ENCODE measurements at regions not wholly inside any gene's neighbourhood (a gene's known extent, or its start where the extent isn't known, plus 50 kb on each side); places are given as distances from the start of the nearest gene placed in this dataset.

DNA sequence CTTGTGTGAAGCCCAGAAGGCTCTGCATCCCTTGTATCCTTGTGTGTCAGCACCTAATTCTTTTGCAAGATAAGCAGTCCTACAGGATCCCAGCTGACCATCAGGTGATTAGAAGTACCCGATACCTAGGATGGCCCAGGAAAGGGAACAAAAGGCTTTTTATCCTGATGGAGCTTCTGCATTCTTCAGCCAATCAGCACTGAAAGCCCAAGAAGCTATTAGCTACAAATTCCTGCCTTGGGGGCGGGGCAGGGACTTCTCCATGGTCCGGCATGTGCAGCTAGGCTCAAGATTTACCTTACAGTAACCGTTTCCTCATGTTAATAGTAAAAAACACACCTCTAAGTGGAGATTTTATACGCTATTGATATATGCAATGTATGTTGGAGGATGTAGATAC, 264.6 kb upstream of the THUMPD2 start:
- Histone ChIP-seq H3K27me3 (ENCODE audit: control insufficient read depth in 2 of 2, insufficient read depth in 2 of 2, low read length in 2 of 2) (no peaks in the 10 kb centered on the region), H3K4me3 (ENCODE audit: low read length in 2 of 2) (no peak overlapping the region), H3K4me1 (ENCODE audit: control insufficient read depth in 2 of 2, insufficient read depth in 2 of 2, low read length in 2 of 2) (peaks cover 0 to 4% of the 10 kb centered on the region in 2 donors), H3K27ac (ENCODE audit: low read depth in 2 of 2, low read length in 2 of 2) (no peak overlapping the region), H3K9ac (ENCODE audit: low read depth in 1 of 2, low read length in 2 of 2) (no peak overlapping the region), H3K9me3 (ENCODE audit: control insufficient read depth in 2 of 2, low read length in 2 of 2) (no peaks in the 10 kb centered on the region), H3K36me3 (ENCODE audit: control insufficient read depth in 2 of 2, insufficient read depth in 2 of 2, low read length in 2 of 2) (no peaks in the 10 kb centered on the region)

DNA sequence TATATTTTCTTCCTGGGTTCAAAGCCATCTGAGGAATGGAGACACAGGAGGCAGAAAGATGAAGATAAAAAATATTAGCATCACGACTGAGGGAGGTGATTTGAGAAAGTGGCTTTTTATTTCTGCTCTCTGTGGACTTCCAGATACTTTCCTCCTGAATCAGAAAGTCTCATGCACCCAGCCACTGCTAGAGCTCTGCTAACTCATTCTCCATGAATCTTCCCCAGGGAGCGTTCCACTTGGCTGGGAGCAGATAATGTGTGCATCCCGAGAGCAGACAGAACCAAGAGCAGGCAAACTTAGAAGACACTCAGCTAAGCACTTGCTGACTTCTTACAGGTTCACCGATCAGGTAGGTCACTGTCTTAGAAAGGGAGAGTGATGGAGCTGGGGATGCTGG, 264.1 kb upstream of the THUMPD2 start:
- no peak overlapping the region for H3K9ac ChIP-seq (ENCODE audit: low read depth in 1 of 2, low read length in 2 of 2)
- H3K27me3 ChIP-seq (ENCODE audit: control insufficient read depth in 2 of 2, insufficient read depth in 2 of 2, low read length in 2 of 2), result no peaks in the 10 kb centered on the region

DNA sequence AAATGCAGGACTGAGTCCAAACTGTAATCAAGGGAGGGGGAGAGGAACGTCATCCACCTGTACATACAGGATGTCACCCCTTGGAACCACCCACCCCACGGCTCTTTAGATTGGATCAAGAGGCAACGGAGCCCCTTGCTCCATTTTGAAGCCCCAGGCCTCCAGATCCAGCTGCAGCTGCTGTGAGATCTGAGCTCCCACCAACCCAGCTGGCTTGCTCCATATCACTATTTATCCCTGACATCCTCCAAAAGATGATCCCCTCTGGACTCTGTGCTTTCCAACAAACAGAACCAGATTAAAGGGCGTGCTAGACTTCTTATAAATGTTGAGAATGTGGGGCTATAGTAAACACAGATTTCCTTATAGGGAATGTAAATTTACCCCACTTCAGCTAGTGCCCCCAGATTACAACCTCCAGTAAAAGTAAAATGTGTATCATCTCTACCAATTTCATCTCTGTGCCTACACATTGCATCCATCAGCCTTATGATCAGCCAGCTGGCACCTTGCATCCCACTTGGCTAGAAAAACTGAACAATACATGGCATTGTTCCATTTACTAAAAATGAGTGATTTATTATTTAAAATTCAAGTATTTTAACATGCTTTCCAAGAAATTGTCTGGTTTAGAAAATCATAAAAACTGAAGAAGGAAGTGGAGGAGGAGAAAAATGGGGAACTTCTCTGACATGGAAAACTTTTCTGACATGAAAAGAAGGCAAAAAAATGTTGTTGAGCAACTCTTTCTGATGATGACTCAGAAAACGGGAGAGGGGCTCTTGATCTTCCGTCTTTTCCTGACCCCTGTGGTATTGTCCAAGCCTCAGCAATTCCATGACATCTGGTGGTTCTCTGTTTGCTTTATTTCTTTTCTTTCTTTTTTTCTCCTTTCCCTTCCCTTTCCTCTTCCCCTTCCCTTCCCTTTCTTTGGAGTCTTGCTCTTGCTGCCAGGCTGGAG, 262.6 kb upstream of the THUMPD2 start:
- peak overlapping the region in 1 of 2 donors; percentile 4 for H3K27ac ChIP-seq (ENCODE audit: low read depth in 2 of 2, low read length in 2 of 2)
- peaks cover 0 to 7% of the 10 kb centered on the region in 2 donors for H3K4me1 ChIP-seq (ENCODE audit: control insufficient read depth in 2 of 2, insufficient read depth in 2 of 2, low read length in 2 of 2)
- no peak overlapping the region for H3K9ac ChIP-seq (ENCODE audit: low read depth in 1 of 2, low read length in 2 of 2)
- H3K36me3 ChIP-seq (ENCODE audit: control insufficient read depth in 2 of 2, insufficient read depth in 2 of 2, low read length in 2 of 2), result no peaks in the 10 kb centered on the region
- no peak overlapping the region for H3K4me3 ChIP-seq (ENCODE audit: low read length in 2 of 2)
- no peaks in the 10 kb centered on the region for H3K27me3 ChIP-seq (ENCODE audit: control insufficient read depth in 2 of 2, insufficient read depth in 2 of 2, low read length in 2 of 2)
- no peaks in the 10 kb centered on the region for H3K9me3 ChIP-seq (ENCODE audit: control insufficient read depth in 2 of 2, low read length in 2 of 2)

More for the DNA sequence above, 264.1 kb upstream of the THUMPD2 start:
- Histone ChIP-seq H3K36me3 (ENCODE audit: control insufficient read depth in 2 of 2, insufficient read depth in 2 of 2, low read length in 2 of 2) (no peaks in the 10 kb centered on the region), H3K9me3 (ENCODE audit: control insufficient read depth in 2 of 2, low read length in 2 of 2) (no peaks in the 10 kb centered on the region), H3K27ac (ENCODE audit: low read depth in 2 of 2, low read length in 2 of 2) (no peak overlapping the region), H3K4me3 (ENCODE audit: low read length in 2 of 2) (no peak overlapping the region), H3K4me1 (ENCODE audit: control insufficient read depth in 2 of 2, insufficient read depth in 2 of 2, low read length in 2 of 2) (peaks cover 0 to 7% of the 10 kb centered on the region in 2 donors)

DNA sequence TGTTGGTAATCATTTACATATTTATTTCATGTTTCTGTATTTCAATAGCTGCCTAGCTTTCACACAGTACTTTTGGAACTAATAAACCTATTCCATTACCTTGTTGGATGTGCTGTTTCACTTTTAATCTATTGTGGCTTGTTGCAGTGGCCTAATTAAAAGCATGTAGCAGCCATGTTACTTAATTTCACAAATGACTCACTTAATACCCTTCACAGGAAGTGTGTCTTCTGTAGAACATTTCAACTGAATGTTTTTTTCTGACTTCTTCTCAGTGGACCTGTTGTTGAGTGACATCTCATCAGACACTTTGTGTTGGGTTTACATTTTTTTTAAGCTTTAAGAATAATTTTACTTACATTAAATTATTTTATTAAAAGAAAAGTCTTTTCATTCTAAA, 260.5 kb upstream of the THUMPD2 start:
- no peak overlapping the region for H3K9ac ChIP-seq (ENCODE audit: low read depth in 1 of 2, low read length in 2 of 2)
- no peak overlapping the region for H3K27ac ChIP-seq (ENCODE audit: low read depth in 2 of 2, low read length in 2 of 2)
- H3K9me3 ChIP-seq (ENCODE audit: control insufficient read depth in 2 of 2, low read length in 2 of 2), result no peaks in the 10 kb centered on the region
- H3K4me1 ChIP-seq (ENCODE audit: control insufficient read depth in 2 of 2, insufficient read depth in 2 of 2, low read length in 2 of 2), result peaks cover 0 to 7% of the 10 kb centered on the region in 2 donors
- no peak overlapping the region for H3K4me3 ChIP-seq (ENCODE audit: low read length in 2 of 2)
- no peaks in the 10 kb centered on the region for H3K36me3 ChIP-seq (ENCODE audit: control insufficient read depth in 2 of 2, insufficient read depth in 2 of 2, low read length in 2 of 2)
- H3K27me3 ChIP-seq (ENCODE audit: control insufficient read depth in 2 of 2, insufficient read depth in 2 of 2, low read length in 2 of 2), result no peaks in the 10 kb centered on the region

DNA sequence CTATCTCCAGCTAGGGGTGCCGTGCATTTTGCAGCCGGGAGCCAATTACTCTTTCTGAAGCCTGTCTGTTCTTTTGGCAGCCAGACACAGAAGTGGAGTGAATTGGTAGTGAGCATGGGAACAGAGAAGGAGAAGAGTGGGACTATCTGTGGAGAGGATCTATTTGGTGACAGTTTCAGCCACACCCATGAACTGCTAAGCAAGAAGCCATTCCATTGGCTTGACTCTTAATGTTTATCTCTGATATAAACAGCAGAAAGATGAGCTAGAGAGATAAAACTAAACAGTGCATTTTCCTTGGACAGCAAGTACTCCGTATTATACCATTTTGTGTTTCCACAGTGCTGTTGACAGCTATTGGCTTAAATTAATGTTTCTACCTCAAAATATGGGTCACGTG, 259.6 kb upstream of the THUMPD2 start:
- Histone ChIP-seq H3K27me3 (ENCODE audit: control insufficient read depth in 2 of 2, insufficient read depth in 2 of 2, low read length in 2 of 2) (no peaks in the 10 kb centered on the region), H3K9me3 (ENCODE audit: control insufficient read depth in 2 of 2, low read length in 2 of 2) (no peaks in the 10 kb centered on the region), H3K27ac (ENCODE audit: low read depth in 2 of 2, low read length in 2 of 2) (no peak overlapping the region), H3K36me3 (ENCODE audit: control insufficient read depth in 2 of 2, insufficient read depth in 2 of 2, low read length in 2 of 2) (no peaks in the 10 kb centered on the region), H3K9ac (ENCODE audit: low read depth in 1 of 2, low read length in 2 of 2) (no peak overlapping the region), H3K4me1 (ENCODE audit: control insufficient read depth in 2 of 2, insufficient read depth in 2 of 2, low read length in 2 of 2) (peaks cover 0 to 7% of the 10 kb centered on the region in 2 donors), H3K4me3 (ENCODE audit: low read length in 2 of 2) (no peak overlapping the region)

DNA sequence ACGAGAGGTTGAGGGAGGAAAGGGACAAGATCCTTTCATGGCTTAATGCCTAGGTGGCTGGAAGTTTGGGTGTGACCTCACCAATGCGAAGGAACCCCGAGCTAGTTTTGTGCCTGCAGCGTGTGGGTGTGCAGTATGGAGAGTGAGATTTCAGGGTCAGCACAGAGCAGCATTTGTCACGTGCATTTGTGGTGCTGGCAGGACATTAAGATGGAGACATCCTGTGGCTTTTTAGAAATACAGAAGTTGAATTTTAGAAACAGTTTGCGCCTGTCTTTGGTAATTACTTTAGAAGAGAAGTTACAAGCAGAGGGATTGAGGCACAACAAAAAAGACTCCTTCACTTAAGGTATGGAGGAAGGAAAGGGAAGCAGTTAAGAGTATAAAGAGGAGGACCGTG, 258.2 kb upstream of the THUMPD2 start:
- Histone ChIP-seq H3K27ac (ENCODE audit: low read depth in 2 of 2, low read length in 2 of 2) (no peak overlapping the region), H3K27me3 (ENCODE audit: control insufficient read depth in 2 of 2, insufficient read depth in 2 of 2, low read length in 2 of 2) (no peaks in the 10 kb centered on the region), H3K9me3 (ENCODE audit: control insufficient read depth in 2 of 2, low read length in 2 of 2) (no peaks in the 10 kb centered on the region), H3K36me3 (ENCODE audit: control insufficient read depth in 2 of 2, insufficient read depth in 2 of 2, low read length in 2 of 2) (no peaks in the 10 kb centered on the region), H3K9ac (ENCODE audit: low read depth in 1 of 2, low read length in 2 of 2) (no peak overlapping the region), H3K4me3 (ENCODE audit: low read length in 2 of 2) (no peak overlapping the region), H3K4me1 (ENCODE audit: control insufficient read depth in 2 of 2, insufficient read depth in 2 of 2, low read length in 2 of 2) (peaks cover 0 to 7% of the 10 kb centered on the region in 2 donors)

DNA sequence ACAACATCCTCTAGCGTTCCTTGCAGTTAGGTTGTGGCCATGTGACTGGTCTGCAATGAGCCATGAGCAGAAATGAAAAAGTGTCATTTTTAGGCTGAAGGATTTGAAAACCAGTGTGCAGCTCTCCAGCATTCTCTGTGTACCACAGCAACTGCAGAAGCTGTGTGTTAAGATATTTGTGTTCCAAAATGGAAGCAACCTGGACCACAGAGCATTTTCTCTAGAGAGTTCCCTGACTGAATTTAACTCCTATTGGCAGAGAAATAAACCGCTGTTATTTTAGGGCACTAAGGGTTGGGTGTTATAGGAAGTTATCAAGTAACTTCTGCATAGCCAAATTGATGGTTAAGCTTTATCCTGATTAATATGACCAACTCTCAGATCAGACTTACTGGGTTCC, 257.2 kb upstream of the THUMPD2 start:
- Histone ChIP-seq H3K9ac (ENCODE audit: low read depth in 1 of 2, low read length in 2 of 2) (no peak overlapping the region), H3K36me3 (ENCODE audit: control insufficient read depth in 2 of 2, insufficient read depth in 2 of 2, low read length in 2 of 2) (no peaks in the 10 kb centered on the region), H3K4me1 (ENCODE audit: control insufficient read depth in 2 of 2, insufficient read depth in 2 of 2, low read length in 2 of 2) (peaks cover 0 to 4% of the 10 kb centered on the region in 2 donors), H3K9me3 (ENCODE audit: control insufficient read depth in 2 of 2, low read length in 2 of 2) (no peaks in the 10 kb centered on the region), H3K27me3 (ENCODE audit: control insufficient read depth in 2 of 2, insufficient read depth in 2 of 2, low read length in 2 of 2) (no peaks in the 10 kb centered on the region), H3K4me3 (ENCODE audit: low read length in 2 of 2) (no peak overlapping the region), H3K27ac (ENCODE audit: low read depth in 2 of 2, low read length in 2 of 2) (no peak overlapping the region)

DNA sequence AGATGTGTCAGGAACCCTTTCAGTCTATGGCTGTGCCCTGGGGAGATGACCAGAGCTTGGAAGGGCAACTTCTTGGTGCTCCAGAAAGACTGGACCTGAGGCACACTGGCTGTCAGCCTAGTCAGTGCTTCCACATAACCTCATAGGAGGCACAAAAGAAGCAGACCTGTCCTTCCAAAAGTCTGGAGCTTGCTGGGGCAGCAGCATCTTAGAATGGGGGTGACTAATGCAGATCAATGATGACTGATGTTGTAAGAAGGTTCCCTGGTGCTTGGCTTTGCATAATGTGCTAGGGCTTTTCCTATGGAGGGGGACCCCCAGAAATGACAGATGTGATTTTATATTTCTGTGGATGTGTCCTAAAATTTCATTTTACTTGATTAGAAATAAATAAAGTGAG, 255.7 kb upstream of the THUMPD2 start:
- H3K27me3 ChIP-seq (ENCODE audit: control insufficient read depth in 2 of 2, insufficient read depth in 2 of 2, low read length in 2 of 2), result no peaks in the 10 kb centered on the region
- H3K4me1 ChIP-seq (ENCODE audit: control insufficient read depth in 2 of 2, insufficient read depth in 2 of 2, low read length in 2 of 2), result peaks cover 0 to 3% of the 10 kb centered on the region in 2 donors
- H3K9ac ChIP-seq (ENCODE audit: low read depth in 1 of 2, low read length in 2 of 2), result no peak overlapping the region
- no peaks in the 10 kb centered on the region for H3K36me3 ChIP-seq (ENCODE audit: control insufficient read depth in 2 of 2, insufficient read depth in 2 of 2, low read length in 2 of 2)
- no peak overlapping the region for H3K4me3 ChIP-seq (ENCODE audit: low read length in 2 of 2)
- H3K9me3 ChIP-seq (ENCODE audit: control insufficient read depth in 2 of 2, low read length in 2 of 2), result no peaks in the 10 kb centered on the region
- no peak overlapping the region for H3K27ac ChIP-seq (ENCODE audit: low read depth in 2 of 2, low read length in 2 of 2)

DNA sequence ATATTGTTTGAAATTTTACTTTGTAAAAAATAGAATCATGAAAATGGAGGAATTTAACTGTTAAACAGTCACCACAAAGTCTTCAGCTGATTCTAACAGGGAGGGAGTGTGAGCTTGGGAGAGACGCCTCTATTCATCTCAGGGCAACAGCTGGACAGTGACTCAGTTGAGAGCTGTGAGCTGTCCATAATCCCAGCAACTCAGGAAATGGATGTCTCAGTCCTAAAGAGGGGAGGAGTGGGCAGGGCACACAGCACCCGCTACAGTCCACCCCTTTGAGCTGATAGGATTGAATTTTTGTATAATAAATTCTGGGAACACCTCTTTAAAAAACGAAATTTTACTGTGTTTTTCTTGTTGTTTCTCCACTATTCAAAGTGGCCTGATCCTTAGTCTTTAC, 255.1 kb upstream of the THUMPD2 start:
- Histone ChIP-seq H3K9ac (ENCODE audit: low read depth in 1 of 2, low read length in 2 of 2) (no peak overlapping the region), H3K9me3 (ENCODE audit: control insufficient read depth in 2 of 2, low read length in 2 of 2) (no peaks in the 10 kb centered on the region), H3K27ac (ENCODE audit: low read depth in 2 of 2, low read length in 2 of 2) (no peak overlapping the region), H3K27me3 (ENCODE audit: control insufficient read depth in 2 of 2, insufficient read depth in 2 of 2, low read length in 2 of 2) (no peaks in the 10 kb centered on the region), H3K4me1 (ENCODE audit: control insufficient read depth in 2 of 2, insufficient read depth in 2 of 2, low read length in 2 of 2) (peaks cover 0 to 3% of the 10 kb centered on the region in 2 donors), H3K36me3 (ENCODE audit: control insufficient read depth in 2 of 2, insufficient read depth in 2 of 2, low read length in 2 of 2) (no peaks in the 10 kb centered on the region), H3K4me3 (ENCODE audit: low read length in 2 of 2) (no peak overlapping the region)

DNA sequence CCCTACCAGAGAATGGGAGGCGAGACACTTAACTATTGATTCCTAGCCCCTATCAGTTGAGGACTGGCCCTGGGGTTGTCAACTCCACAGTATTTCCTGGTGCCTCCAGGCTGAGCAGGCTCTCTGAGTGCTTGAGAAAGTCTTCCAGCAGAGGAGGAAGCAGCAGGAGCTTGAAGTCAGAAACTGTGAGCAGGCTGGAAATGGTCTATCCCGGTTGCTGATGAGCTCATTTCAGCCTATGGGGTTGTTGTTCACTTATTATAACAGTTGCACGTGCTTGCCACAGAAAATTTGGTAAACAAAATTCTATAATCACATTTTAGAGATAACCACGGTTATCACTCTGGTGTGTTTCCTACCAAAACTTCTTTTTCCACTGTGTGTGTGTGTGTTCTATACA, 254.7 kb upstream of the THUMPD2 start:
- H3K9ac ChIP-seq (ENCODE audit: low read depth in 1 of 2, low read length in 2 of 2), result no peak overlapping the region
- no peaks in the 10 kb centered on the region for H3K36me3 ChIP-seq (ENCODE audit: control insufficient read depth in 2 of 2, insufficient read depth in 2 of 2, low read length in 2 of 2)
- no peak overlapping the region for H3K27ac ChIP-seq (ENCODE audit: low read depth in 2 of 2, low read length in 2 of 2)
- H3K9me3 ChIP-seq (ENCODE audit: control insufficient read depth in 2 of 2, low read length in 2 of 2), result no peaks in the 10 kb centered on the region
- no peak overlapping the region for H3K4me3 ChIP-seq (ENCODE audit: low read length in 2 of 2)
- H3K27me3 ChIP-seq (ENCODE audit: control insufficient read depth in 2 of 2, insufficient read depth in 2 of 2, low read length in 2 of 2), result no peaks in the 10 kb centered on the region
- H3K4me1 ChIP-seq (ENCODE audit: control insufficient read depth in 2 of 2, insufficient read depth in 2 of 2, low read length in 2 of 2), result peaks cover 0 to 3% of the 10 kb centered on the region in 2 donors

All from mucosa of rectum (tissue), 2 donors.